ENCODE measurements at regions not wholly inside any gene's neighbourhood (a gene's known extent, or its start where the extent isn't known, plus 50 kb on each side); places are given as distances from the start of the nearest gene placed in this dataset.
A peak's percentile ranks its signal among the peaks of the same experiment; 100 is the strongest.

- no peak overlapping the region for H3K4me3 ChIP-seq
- intact Hi-C loops (cut with DNase I): no loop called here
- no peaks in the 10 kb centered on the region for H3K9me3 ChIP-seq
- no peaks in the 10 kb centered on the region for H3K27me3 ChIP-seq (replicated peaks; ENCODE audit: insufficient read depth)
- TF ChIP-seq POLR2A (IDR thresholded peaks at IDR 0.05): no peak
- TF ChIP-seq POLR2AphosphoS5 (IDR thresholded peaks at IDR 0.05): no peak
- TF ChIP-seq, protein P1, sequence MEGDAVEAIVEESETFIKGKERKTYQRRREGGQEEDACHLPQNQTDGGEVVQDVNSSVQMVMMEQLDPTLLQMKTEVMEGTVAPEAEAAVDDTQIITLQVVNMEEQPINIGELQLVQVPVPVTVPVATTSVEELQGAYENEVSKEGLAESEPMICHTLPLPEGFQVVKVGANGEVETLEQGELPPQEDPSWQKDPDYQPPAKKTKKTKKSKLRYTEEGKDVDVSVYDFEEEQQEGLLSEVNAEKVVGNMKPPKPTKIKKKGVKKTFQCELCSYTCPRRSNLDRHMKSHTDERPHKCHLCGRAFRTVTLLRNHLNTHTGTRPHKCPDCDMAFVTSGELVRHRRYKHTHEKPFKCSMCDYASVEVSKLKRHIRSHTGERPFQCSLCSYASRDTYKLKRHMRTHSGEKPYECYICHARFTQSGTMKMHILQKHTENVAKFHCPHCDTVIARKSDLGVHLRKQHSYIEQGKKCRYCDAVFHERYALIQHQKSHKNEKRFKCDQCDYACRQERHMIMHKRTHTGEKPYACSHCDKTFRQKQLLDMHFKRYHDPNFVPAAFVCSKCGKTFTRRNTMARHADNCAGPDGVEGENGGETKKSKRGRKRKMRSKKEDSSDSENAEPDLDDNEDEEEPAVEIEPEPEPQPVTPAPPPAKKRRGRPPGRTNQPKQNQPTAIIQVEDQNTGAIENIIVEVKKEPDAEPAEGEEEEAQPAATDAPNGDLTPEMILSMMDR (IDR thresholded peaks at IDR 0.05): no peak
- no peak for DNase-seq (ENCODE audit: low spot score)
- no peaks in the 10 kb centered on the region for H3K36me3 ChIP-seq
- H3K27ac ChIP-seq: no peak overlapping the region
- 69% methylated on average over 7 of the region's 7 CpGs for WGBS
- H3K4me1 ChIP-seq (replicated peaks): no peaks in the 10 kb centered on the region
Measured at GRCh38 chr16:6027733-6028132, 930.1 kb upstream of the EEF2KMT start.

GRCh38 chr16:6023449-6023848 is 925.9 kb upstream of the EEF2KMT start:
- Histone ChIP-seq H3K4me3 (no peak overlapping the region), H3K27ac (no peak overlapping the region), H3K27me3 (replicated peaks; ENCODE audit: insufficient read depth) (peaks cover 12% of the 10 kb centered on the region), H3K9me3 (no peaks in the 10 kb centered on the region), H3K36me3 (no peaks in the 10 kb centered on the region), H3K4me1 (replicated peaks) (no peaks in the 10 kb centered on the region)
- intact Hi-C loops (cut with DNase I): no loop called here
- DNase-seq (ENCODE audit: low spot score): no peak
- TF ChIP-seq, protein P1 (IDR thresholded peaks at IDR 0.05): no peak
- TF ChIP-seq POLR2A (IDR thresholded peaks at IDR 0.05): no peak
- no peak for TF ChIP-seq POLR2AphosphoS5 (IDR thresholded peaks at IDR 0.05)
- 84% methylated on average over 14 of the region's 14 CpGs for WGBS

DNA sequence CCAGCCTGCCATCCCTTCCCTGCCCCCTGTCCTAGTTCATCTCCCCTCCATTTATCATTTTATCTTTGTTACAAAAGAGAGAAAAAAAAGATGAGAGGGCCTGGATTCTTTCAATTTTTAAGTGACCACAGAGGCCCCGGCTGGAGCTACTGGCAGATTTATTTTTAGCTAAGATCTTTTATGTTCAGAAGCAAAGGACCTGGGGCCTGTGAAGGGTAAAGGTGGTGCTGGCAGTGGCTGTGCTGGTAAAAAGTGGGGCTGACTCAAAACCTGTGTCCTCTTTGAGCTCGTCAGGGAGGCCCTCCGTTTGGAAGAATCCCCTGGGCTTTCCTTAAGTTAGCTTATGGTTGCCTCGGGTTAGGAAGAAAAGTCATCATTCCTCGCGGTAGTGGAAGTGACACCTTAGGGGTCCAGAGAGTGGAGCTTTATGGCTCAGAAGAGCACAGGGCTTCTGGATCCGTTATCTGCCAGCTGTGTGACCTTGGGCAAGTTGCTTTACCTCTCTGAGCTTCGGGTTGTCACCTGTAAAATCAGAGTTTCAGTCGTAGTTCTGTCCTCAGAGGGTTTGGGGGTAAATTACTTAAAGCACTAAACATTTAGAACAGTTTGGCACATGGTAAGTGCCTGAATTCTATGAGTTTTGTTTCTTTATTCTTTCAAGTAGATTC is 923.8 kb upstream of the EEF2KMT start:
- H3K4me3 ChIP-seq: no peak overlapping the region
- no peak overlapping the region for H3K27ac ChIP-seq
- TF ChIP-seq POLR2A (IDR thresholded peaks at IDR 0.05) (no peak), POLR2AphosphoS5 (IDR thresholded peaks at IDR 0.05) (no peak)
- TF ChIP-seq, protein P1 (IDR thresholded peaks at IDR 0.05): no peak
- no peaks in the 10 kb centered on the region for H3K36me3 ChIP-seq
- H3K4me1 ChIP-seq (replicated peaks): no peaks in the 10 kb centered on the region
- WGBS: 56% methylated on average over 9 of the region's 9 CpGs
- intact Hi-C loops (cut with DNase I): no loop called here
- peaks cover 13% of the 10 kb centered on the region for H3K27me3 ChIP-seq (replicated peaks; ENCODE audit: insufficient read depth)
- DNase-seq (ENCODE audit: low spot score): no peak
- no peaks in the 10 kb centered on the region for H3K9me3 ChIP-seq

DNA sequence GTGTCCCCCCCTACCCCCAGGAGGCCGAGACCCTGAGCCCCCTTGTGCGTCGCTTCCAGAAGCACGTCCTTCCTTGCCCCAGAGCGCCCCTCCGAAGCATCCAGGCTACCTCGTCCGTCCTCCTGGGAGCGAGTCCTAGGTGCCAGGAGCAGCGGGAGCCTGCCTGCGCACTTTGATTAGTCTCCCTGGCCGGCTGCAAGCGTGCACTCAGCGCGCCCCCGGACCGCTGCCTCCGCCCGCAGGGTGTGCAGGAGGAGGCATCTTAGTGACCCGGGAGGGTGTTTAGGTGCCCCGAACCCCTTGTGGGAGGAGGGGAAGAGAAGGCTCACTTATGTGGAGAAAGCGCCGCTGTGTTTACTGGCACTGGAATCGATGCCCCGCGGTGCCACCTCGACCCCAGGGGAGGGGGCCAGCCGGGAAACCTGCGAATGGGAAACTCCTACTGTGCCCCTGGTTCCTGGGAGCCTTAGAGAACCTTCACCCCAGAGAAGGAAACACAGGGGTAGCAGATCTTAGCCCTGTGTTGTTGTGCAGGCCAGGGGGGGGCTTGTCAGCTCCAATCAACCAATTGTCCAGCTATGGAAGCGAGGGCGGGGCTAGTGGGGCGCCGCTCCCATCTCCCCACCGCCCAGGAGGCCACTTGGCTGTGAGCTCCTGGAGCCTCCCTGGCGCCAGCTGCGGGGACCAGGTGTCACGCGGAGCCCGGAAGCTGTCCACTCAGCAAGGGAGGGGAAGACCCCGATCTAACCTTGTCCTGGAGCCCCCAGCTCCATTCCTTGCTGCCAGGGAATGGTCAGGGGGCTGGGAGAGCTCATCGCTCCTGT is 922.8 kb upstream of the EEF2KMT start:
- Histone ChIP-seq H3K9me3 (no peaks in the 10 kb centered on the region), H3K27me3 (replicated peaks; ENCODE audit: insufficient read depth) (peaks cover 13% of the 10 kb centered on the region), H3K36me3 (no peaks in the 10 kb centered on the region), H3K4me1 (replicated peaks) (no peaks in the 10 kb centered on the region), H3K4me3 (peak overlapping the region in 1 of 2 donors; percentile 10), H3K27ac (no peak overlapping the region)
- TF ChIP-seq POLR2AphosphoS5 (IDR thresholded peaks at IDR 0.05) (no peak), POLR2A (IDR thresholded peaks at IDR 0.05) (no peak)
- TF ChIP-seq, protein P1 (IDR thresholded peaks at IDR 0.05): no peak
- intact Hi-C loops (cut with DNase I): no loop called here
- DNase-seq (ENCODE audit: low spot score): no peak
- WGBS: 9% methylated on average over 33 of the region's 41 CpGs
